Panc1 (cell line): ENCODE measurements at regions not wholly inside any gene's neighbourhood (a gene's known extent, or its start where the extent isn't known, plus 50 kb on each side); places are given as distances from the start of the nearest gene placed in this dataset.

Experiments
- POLR2AphosphoS5 ChIP-seq: IDR thresholded peaks from 2 replicates; pipeline ENCODE4 v1.6.1; 2012; ENCODE audit warnings: mild to moderate bottlenecking, low read depth, low read length, moderate library complexity
- SIN3A ChIP-seq: IDR thresholded peaks from 2 replicates; pipeline ENCODE4 v1.6.1; 2012; ENCODE audit warnings: low read depth, mild to moderate bottlenecking, low read length, moderate library complexity, borderline replicate concordance; ENCODE audit not compliant: insufficient read depth
- TF ChIP-seq, protein P1 (sequence below): fragments of 450-650 bp; IDR thresholded peaks from 2 replicates; pipeline ENCODE4 v1.5.1; 2017; ENCODE audit warnings: mild to moderate bottlenecking
- TF ChIP-seq, protein P2 (sequence below), 2 experiments: IDR thresholded peaks; 2 replicates each; pipeline ENCODE4 v1.6.1; 2011 to 2012; ENCODE audit warnings: low read depth in 2 of 2, control low read depth in 1 of 2, low read length in 1 of 2, mild to moderate bottlenecking in 1 of 2, moderate library complexity in 1 of 2; ENCODE audit not compliant: insufficient read depth in 1 of 2

DNA sequence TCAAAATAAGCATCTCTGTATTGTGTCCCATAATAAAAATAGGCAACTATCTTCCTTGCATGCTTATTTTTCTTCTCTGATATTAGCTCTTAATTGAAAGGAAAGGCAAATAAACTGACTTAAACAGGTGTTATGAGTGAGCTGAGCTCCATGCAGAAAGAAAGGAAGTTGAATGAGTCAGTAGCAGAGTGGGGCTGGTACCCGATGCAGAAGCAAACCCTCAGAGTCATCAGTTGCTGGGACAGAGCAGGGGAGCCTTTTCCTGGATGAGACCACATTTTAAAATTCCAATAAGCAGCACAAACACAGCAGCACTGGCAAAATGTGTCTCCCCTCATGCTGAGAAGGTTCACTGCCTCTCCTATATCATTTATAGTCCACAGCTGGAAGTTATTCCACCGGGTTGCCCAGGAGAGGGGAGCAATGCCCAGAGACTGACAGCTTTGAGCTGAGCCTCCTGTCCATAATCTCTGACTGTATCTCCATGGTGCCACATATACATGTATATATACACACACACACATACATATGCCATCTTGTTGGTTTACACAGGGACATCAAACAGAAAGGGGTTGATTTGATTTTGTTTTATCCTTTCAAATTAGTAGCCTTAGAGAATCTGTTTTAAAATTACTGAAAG, 274.3 kb upstream of the PPARGC1A start:
- TF ChIP-seq, protein P1, sequence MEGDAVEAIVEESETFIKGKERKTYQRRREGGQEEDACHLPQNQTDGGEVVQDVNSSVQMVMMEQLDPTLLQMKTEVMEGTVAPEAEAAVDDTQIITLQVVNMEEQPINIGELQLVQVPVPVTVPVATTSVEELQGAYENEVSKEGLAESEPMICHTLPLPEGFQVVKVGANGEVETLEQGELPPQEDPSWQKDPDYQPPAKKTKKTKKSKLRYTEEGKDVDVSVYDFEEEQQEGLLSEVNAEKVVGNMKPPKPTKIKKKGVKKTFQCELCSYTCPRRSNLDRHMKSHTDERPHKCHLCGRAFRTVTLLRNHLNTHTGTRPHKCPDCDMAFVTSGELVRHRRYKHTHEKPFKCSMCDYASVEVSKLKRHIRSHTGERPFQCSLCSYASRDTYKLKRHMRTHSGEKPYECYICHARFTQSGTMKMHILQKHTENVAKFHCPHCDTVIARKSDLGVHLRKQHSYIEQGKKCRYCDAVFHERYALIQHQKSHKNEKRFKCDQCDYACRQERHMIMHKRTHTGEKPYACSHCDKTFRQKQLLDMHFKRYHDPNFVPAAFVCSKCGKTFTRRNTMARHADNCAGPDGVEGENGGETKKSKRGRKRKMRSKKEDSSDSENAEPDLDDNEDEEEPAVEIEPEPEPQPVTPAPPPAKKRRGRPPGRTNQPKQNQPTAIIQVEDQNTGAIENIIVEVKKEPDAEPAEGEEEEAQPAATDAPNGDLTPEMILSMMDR = no peak
- TF ChIP-seq, protein P2, sequence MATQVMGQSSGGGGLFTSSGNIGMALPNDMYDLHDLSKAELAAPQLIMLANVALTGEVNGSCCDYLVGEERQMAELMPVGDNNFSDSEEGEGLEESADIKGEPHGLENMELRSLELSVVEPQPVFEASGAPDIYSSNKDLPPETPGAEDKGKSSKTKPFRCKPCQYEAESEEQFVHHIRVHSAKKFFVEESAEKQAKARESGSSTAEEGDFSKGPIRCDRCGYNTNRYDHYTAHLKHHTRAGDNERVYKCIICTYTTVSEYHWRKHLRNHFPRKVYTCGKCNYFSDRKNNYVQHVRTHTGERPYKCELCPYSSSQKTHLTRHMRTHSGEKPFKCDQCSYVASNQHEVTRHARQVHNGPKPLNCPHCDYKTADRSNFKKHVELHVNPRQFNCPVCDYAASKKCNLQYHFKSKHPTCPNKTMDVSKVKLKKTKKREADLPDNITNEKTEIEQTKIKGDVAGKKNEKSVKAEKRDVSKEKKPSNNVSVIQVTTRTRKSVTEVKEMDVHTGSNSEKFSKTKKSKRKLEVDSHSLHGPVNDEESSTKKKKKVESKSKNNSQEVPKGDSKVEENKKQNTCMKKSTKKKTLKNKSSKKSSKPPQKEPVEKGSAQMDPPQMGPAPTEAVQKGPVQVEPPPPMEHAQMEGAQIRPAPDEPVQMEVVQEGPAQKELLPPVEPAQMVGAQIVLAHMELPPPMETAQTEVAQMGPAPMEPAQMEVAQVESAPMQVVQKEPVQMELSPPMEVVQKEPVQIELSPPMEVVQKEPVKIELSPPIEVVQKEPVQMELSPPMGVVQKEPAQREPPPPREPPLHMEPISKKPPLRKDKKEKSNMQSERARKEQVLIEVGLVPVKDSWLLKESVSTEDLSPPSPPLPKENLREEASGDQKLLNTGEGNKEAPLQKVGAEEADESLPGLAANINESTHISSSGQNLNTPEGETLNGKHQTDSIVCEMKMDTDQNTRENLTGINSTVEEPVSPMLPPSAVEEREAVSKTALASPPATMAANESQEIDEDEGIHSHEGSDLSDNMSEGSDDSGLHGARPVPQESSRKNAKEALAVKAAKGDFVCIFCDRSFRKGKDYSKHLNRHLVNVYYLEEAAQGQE (IDR thresholded peaks at IDR 0.05; ENCODE audit: insufficient read depth in 1 of 2, low read depth in 2 of 2, low read length in 1 of 2) = no peak
- TF ChIP-seq POLR2AphosphoS5 (no peak), SIN3A (no peak)
